Ectodermal cell (in vitro differentiated cells): ENCODE measurements at regions not wholly inside any gene's neighbourhood (a gene's known extent, or its start where the extent isn't known, plus 50 kb on each side); places are given as distances from the start of the nearest gene placed in this dataset.

ENCODE experiments used
- H3K27ac ChIP-seq: 2 replicates; pipeline ENCODE4 v1.7.0; 2013; ENCODE audit warnings: mild to moderate bottlenecking, low read depth, low read length; ENCODE audit not compliant: insufficient read depth, poor library complexity, severe bottlenecking
- H3K27me3 ChIP-seq: 2 replicates; pipeline ENCODE4 v1.7.0; 2013; ENCODE audit warnings: mild to moderate bottlenecking, low read length; ENCODE audit not compliant: insufficient read depth, control insufficient read depth, poor library complexity, severe bottlenecking
- H3K36me3 ChIP-seq: one replicate; pipeline ENCODE4 v1.7.0; 2013; ENCODE audit warnings: low read length; ENCODE audit not compliant: control insufficient read depth, insufficient read depth
- H3K4me1 ChIP-seq: one replicate; pipeline ENCODE4 v1.7.0; 2013; ENCODE audit warnings: low read length; ENCODE audit not compliant: control insufficient read depth, insufficient read depth
- H3K4me3 ChIP-seq: 2 replicates; pipeline ENCODE4 v1.7.0; 2013; ENCODE audit warnings: low read depth, low read length, control low read depth; ENCODE audit not compliant: insufficient read depth
- H3K9me3 ChIP-seq: 2 replicates; pipeline ENCODE4 v1.7.0; 2013; ENCODE audit warnings: mild to moderate bottlenecking, low read length, moderate library complexity; ENCODE audit not compliant: control insufficient read depth
- WGBS, 2 experiments: methylation state at CpG; one replicate each; pipeline ENCODE4 v1.1.7; 2013; ENCODE audit warnings: missing lambda C conversion rate in 2 of 2; 5-methylcytosine and 5-hydroxymethylcytosine counted together

DNA sequence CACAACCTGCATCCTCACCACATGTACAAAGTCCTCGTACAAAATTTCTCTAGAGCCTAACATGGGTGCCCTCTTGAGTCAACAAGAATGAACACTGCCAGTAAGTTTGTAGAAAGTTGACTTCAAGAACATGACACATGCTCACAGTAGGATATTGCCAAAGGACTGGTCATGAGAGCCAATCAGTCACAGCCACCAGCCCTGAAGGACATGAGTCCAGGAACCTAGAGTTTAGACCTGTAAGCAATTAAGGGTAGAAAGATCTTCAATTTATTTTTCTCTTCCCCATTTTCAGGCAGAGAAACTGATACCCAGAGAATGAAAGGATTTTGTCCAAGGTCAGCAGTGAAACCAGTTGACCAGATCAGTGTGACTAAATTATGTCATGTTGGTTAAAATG lies 96.1 kb downstream of the MAFB start:
- Histone ChIP-seq H3K27me3 (no peaks in the 10 kb centered on the region), H3K4me1 (no peaks in the 10 kb centered on the region), H3K4me3 (no peak overlapping the region), H3K36me3 (no peaks in the 10 kb centered on the region), H3K9me3 (no peaks in the 10 kb centered on the region), H3K27ac (no peak overlapping the region)
- 86 to 100% methylated on average over 1 of the region's 1 CpG for WGBS, 2 experiments

DNA sequence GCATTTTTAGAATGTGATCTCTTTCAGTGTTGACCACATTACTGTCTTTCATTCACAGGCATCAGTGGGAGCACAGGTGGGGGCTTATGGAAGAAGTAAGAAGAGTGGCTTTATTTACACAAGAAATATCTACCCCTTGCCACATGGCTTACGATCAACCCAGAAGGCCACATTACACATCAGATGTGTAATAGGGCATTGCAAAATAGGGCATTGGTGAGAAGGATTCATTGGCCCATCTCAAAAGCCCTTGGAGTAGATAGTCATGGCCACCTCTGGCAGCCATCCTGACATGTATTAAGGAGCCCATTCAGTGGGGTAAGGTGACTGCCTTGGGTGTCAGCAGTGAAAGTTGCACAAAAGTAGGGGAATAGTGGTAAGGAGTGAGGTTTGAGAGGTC lies 97.5 kb downstream of the MAFB start:
- 92% methylated on average over 1 of the region's 1 CpG; no CpG with 5 or more reads in 1 of the 2 experiments for WGBS, 2 experiments
- Histone ChIP-seq H3K27me3 (no peaks in the 10 kb centered on the region), H3K27ac (no peak overlapping the region), H3K36me3 (no peaks in the 10 kb centered on the region), H3K4me1 (no peaks in the 10 kb centered on the region), H3K9me3 (no peaks in the 10 kb centered on the region), H3K4me3 (no peak overlapping the region)

DNA sequence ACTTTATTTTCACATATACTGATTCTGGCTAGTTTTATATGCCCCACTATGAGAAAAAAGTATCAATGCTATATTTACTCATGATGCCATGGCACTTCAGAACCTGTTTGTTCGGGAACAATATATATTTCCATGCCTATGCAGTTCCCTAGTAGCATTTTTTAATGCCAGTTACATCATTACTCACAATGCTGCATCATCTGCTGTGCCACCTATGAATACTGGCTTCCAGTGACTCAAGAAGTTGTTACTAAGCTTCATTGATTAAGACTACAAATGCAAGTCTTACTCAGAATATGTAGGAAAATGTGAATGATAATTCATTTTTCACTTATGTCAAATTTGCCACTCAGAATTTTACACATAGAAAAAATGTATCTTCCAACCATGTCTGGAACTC lies 97.9 kb downstream of the MAFB start:
- 89 to 93% methylated on average over 1 of the region's 1 CpG for WGBS, 2 experiments
- H3K4me3 ChIP-seq: no peak overlapping the region
- no peaks in the 10 kb centered on the region for H3K9me3 ChIP-seq
- no peak overlapping the region for H3K27ac ChIP-seq
- no peaks in the 10 kb centered on the region for H3K4me1 ChIP-seq
- H3K27me3 ChIP-seq: no peaks in the 10 kb centered on the region
- no peaks in the 10 kb centered on the region for H3K36me3 ChIP-seq

DNA sequence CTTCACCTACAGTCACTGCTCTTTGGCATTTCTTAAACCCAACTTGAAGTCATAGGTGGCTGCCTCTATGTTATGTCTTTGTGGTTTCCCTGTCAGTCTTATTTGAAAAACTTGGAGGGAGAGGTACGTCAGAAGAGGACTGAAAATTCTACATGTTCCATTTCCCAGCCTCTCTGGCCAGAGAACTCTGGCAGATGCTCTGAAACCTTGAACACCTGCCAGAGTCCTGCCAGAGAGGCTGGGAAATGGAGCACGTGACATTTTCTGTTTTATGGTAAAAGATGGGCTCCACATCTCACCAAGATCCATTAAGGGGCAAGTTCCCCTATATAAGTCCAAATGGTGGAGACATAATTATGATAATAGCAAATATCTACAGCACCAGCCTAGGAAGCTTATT lies 99.5 kb downstream of the MAFB start:
- H3K36me3 ChIP-seq: no peaks in the 10 kb centered on the region
- H3K27me3 ChIP-seq: no peaks in the 10 kb centered on the region
- H3K4me3 ChIP-seq: no peak overlapping the region
- WGBS, 2 experiments: 83 to 88% methylated on average over 2 of the region's 2 CpGs
- no peaks in the 10 kb centered on the region for H3K9me3 ChIP-seq
- H3K27ac ChIP-seq: no peak overlapping the region
- H3K4me1 ChIP-seq: no peaks in the 10 kb centered on the region

DNA sequence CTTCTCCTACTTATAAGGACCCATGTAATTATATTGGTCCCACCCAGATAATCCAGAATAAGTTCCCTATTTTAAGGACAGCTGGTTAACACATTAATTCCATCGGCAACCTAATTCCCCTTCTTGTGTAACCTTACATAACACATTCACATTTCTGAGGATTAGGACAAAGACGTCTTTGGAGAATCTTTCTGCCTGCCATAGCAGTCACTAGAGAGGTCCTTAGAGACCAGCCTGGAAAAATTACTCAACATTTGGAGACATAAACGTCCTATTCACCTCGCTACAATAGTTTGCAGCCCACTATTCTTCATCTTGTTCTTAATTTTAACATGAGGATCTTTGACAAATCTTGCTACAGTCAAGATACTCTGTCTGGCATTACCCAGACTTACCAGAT lies 100.1 kb downstream of the MAFB start:
- 86 to 87% methylated on average over 4 of the region's 4 CpGs for WGBS, 2 experiments
- Histone ChIP-seq H3K9me3 (no peaks in the 10 kb centered on the region), H3K36me3 (no peaks in the 10 kb centered on the region)

DNA sequence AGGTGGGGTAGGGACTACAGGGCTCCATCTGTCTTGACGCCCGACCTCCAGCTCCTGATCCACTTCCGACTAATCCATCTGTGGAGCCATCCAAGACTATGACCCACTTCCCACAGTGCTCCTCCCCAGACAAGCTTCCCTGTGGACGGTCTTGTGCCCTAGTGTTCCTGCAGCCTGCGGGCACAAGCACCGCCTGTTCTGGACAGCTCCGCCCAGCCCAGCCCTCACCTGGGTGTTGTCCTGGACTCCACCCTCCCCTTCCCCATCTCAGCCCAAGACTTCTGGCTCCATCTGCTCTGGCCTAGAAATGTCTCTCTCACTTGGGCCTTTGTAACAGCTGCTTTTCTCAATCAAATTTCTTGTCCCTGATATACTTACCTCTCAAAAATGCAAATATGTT lies 102.0 kb downstream of the MAFB start:
- Histone ChIP-seq H3K4me1 (no peaks in the 10 kb centered on the region), H3K36me3 (no peaks in the 10 kb centered on the region), H3K9me3 (no peaks in the 10 kb centered on the region), H3K27me3 (no peaks in the 10 kb centered on the region), H3K4me3 (no peak overlapping the region), H3K27ac (no peak overlapping the region)
- 74 to 81% methylated on average over 7 of the region's 7 CpGs for whole genome bisulfite sequencing, 2 experiments

More for the DNA sequence above, 100.1 kb downstream of the MAFB start:
- Histone ChIP-seq H3K4me1 (no peaks in the 10 kb centered on the region), H3K27ac (no peak overlapping the region), H3K27me3 (no peaks in the 10 kb centered on the region), H3K4me3 (no peak overlapping the region)

DNA sequence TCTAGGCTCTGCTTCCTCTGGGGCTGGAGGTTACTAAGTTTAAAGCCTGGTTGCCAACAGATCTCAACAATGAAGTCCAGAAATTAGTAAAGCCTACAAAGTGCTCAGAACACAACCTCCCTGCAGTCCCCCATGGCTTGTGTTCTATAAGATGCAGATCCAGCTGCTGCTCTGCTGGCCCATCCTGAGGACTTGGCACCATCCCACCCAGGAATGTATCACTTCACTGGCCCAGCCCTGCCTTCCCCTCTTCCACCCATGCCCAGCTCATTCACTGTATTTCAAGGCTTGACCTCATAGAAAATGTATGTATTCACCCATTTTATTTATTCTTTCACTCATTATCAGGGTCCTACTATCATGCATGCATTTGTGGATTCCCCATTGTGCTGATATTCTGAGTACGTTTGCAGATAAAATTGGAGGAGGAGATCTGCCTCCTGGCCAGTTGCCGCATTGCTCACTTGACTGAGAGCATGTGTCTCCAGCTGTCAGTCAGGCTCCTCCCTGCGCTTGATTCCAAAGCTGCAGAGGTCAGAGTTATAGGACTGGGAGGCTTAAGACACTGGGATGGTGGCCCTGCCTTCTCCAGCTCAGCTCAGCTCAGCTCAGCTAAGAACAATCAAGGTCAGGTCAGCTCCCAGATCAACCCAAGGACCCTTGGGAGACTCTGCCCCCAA lies 104.8 kb downstream of the MAFB start:
- Histone ChIP-seq H3K4me1 (no peaks in the 10 kb centered on the region), H3K9me3 (no peaks in the 10 kb centered on the region), H3K4me3 (no peak overlapping the region), H3K27ac (no peak overlapping the region), H3K36me3 (no peaks in the 10 kb centered on the region), H3K27me3 (no peaks in the 10 kb centered on the region)
- WGBS, 2 experiments: 88 to 89% methylated on average over 3 of the region's 3 CpGs

DNA sequence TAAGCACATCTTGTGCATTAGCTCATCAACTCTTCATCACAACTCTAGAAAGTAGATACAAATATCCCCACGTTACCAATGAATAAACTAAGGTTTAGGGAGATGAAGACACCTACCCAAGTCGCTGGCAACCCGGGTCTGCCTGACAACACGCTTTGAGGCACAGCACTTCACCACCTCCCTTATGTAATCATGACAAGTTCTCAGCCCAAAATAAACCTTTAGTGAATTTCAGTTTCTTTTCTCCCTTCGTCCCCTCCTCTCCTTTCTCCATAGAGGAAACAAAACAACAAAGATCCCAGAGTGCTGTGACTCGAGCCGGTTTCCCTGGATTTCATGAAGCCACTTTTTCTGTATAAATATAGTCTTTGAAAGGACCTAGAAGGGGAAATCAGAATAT lies 105.4 kb downstream of the MAFB start:
- H3K27ac ChIP-seq: no peak overlapping the region
- H3K4me3 ChIP-seq: no peak overlapping the region
- H3K27me3 ChIP-seq: no peaks in the 10 kb centered on the region
- no peaks in the 10 kb centered on the region for H3K9me3 ChIP-seq
- H3K36me3 ChIP-seq: no peaks in the 10 kb centered on the region
- 90 to 92% methylated on average over 5 to 7 of the region's 7 CpGs for WGBS, 2 experiments
- H3K4me1 ChIP-seq: no peaks in the 10 kb centered on the region

DNA sequence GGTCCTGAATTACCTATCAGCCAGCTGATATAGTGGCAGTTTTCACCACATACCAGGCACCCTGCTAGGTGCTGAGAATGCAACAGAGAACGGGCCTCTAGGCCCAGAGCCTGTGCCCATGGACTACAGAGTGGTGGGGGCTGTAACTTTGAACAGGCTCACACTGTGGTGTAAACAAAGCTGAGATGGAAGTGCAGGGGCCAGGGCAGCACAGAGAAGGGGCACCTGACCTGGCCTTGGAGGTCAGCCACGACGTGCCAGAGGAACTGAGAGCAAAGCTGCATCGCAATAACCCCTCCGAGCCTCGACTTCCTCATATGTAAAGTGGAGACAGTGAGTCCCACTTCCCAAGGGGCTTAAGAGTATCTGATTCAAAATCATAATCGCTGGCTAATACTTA lies 105.8 kb downstream of the MAFB start:
- Histone ChIP-seq H3K36me3 (no peaks in the 10 kb centered on the region), H3K4me3 (no peak overlapping the region), H3K4me1 (no peaks in the 10 kb centered on the region), H3K27ac (no peak overlapping the region), H3K9me3 (no peaks in the 10 kb centered on the region), H3K27me3 (no peaks in the 10 kb centered on the region)
- 79 to 83% methylated on average over 7 of the region's 7 CpGs for WGBS, 2 experiments

DNA sequence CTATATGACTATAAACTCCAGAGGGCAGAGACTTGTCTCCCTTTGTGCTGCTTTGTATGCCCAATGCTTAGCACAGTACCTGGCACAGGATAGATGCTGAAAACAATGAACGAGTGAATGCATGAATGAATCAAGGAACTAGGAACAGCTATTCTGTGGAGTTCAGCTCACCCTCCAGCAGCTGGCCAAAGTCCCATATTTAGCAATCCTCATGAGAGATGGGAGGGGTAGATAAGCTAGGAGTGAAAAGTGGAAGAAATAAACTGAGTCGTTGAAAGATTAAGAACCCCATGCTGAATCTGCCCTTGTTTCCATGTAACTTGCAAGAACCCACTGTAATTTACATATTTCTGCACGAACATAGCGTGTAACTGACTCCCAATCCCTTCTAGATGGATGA lies 106.5 kb downstream of the MAFB start:
- Histone ChIP-seq H3K27ac (no peak overlapping the region), H3K36me3 (no peaks in the 10 kb centered on the region), H3K9me3 (no peaks in the 10 kb centered on the region), H3K27me3 (no peaks in the 10 kb centered on the region), H3K4me3 (no peak overlapping the region), H3K4me1 (no peaks in the 10 kb centered on the region)
- WGBS, 2 experiments: 93 to 95% methylated on average over 4 of the region's 4 CpGs

DNA sequence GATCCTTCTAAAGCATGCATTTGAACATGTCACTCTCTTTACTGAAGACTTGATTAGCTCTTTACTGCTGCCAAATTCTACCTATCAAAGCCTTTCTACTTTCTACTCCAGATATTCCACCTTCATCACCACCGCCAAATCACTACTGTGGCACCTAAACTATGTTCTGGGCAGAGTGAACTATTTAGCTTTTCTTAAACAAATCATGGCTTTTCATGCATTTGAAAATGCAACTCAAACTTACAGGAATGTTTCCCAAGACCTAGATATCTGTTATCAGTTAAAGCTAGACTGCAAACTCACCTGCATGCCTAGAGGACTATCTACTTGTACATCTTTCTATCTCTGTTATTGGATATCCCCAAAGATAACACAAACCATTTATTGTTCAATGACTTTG lies 109.3 kb downstream of the MAFB start:
- H3K27ac ChIP-seq: no peak overlapping the region
- no peaks in the 10 kb centered on the region for H3K9me3 ChIP-seq
- no peaks in the 10 kb centered on the region for H3K27me3 ChIP-seq
- no peaks in the 10 kb centered on the region for H3K36me3 ChIP-seq
- no peaks in the 10 kb centered on the region for H3K4me1 ChIP-seq
- WGBS, 2 experiments: 90 to 94% methylated on average over 1 of the region's 1 CpG
- no peak overlapping the region for H3K4me3 ChIP-seq
